GM18502 (cell line): ENCODE measurements at regions not wholly inside any gene's neighbourhood (a gene's known extent, or its start where the extent isn't known, plus 50 kb on each side); places are given as distances from the start of the nearest gene placed in this dataset.
"Not testable (repeated sequence)": the region's sequence is repeated elsewhere in the genome, so short reads cannot be mapped to it uniquely, and the experiment has no call there.

Experiments used
- ATAC-seq: cut with Tn5 transposase; IDR thresholded peaks from one replicate; pipeline ENCODE4 v1.9.1; 2021; ENCODE audit warnings: mild to moderate bottlenecking; ENCODE audit not compliant: unreplicated experiment, poor library complexity

- no peak for ATAC-seq
These were observed 311.5 kb upstream of the TARS1 start for GRCh38 chr5:33129309-33129708.

GRCh38 chr5:33136785-33137184 is 304.0 kb upstream of the TARS1 start:
- no peak for ATAC-seq

- not testable (repeated sequence) for ATAC-seq
These were observed 302.6 kb upstream of the TARS1 start for GRCh38 chr5:33138145-33138544.

- no peak for ATAC-seq
These were observed 297.2 kb upstream of the TARS1 start for GRCh38 chr5:33143405-33144123.

- ATAC-seq, result no peak
These were observed 293.9 kb upstream of the TARS1 start for GRCh38 chr5:33146881-33147280.

- no peak for ATAC-seq
These were observed 292.7 kb upstream of the TARS1 start for GRCh38 chr5:33148076-33148513.

GRCh38 chr5:33153372-33153771 is 287.4 kb upstream of the TARS1 start:
- ATAC-seq, result no peak

- ATAC-seq, result no peak
These were observed 286.9 kb upstream of the TARS1 start for GRCh38 chr5:33153831-33154230.

- ATAC-seq, result no peak
These were observed 279.9 kb upstream of the TARS1 start for GRCh38 chr5:33160871-33161270.

- ATAC-seq, result no peak
These were observed 279.3 kb upstream of the TARS1 start for GRCh38 chr5:33161421-33161820.

- no peak for ATAC-seq
These were observed 278.7 kb upstream of the TARS1 start for GRCh38 chr5:33162057-33162456.

GRCh38 chr5:33166522-33166921 is 274.2 kb upstream of the TARS1 start:
- ATAC-seq, result no peak

GRCh38 chr5:33166948-33167347 is 273.8 kb upstream of the TARS1 start:
- no peak for ATAC-seq

- no peak for ATAC-seq
These were observed 273.2 kb upstream of the TARS1 start for GRCh38 chr5:33167541-33167940.

- no peak for ATAC-seq
These were observed 270.4 kb upstream of the TARS1 start for GRCh38 chr5:33170411-33170810.

GRCh38 chr5:33174383-33174782 is 266.4 kb upstream of the TARS1 start:
- ATAC-seq, result no peak

- ATAC-seq, result no peak
These were observed 261.5 kb upstream of the TARS1 start for GRCh38 chr5:33179301-33179700.

- ATAC-seq, result no peak
These were observed 259.9 kb upstream of the TARS1 start for GRCh38 chr5:33180900-33181299.

- ATAC-seq, result no peak
These were observed 257.8 kb upstream of the TARS1 start for GRCh38 chr5:33182986-33183385.

GRCh38 chr5:33184367-33184766 is 256.4 kb upstream of the TARS1 start:
- ATAC-seq, result no peak

- no peak for ATAC-seq
These were observed 252.7 kb upstream of the TARS1 start for GRCh38 chr5:33188089-33188488.

- ATAC-seq, result no peak
These were observed 245.9 kb upstream of the TARS1 start for GRCh38 chr5:33194914-33195313.
